SH-SY5Y (cell line): ENCODE measurements at regions not wholly inside any gene's neighbourhood (a gene's known extent, or its start where the extent isn't known, plus 50 kb on each side); places are given as distances from the start of the nearest gene placed in this dataset.

Source experiments
- GATA2 ChIP-seq: IDR thresholded peaks from 2 replicates; pipeline ENCODE4 v1.6.1; 2011; ENCODE audit warnings: mild to moderate bottlenecking, low read depth, low read length
- GATA3 ChIP-seq: IDR thresholded peaks from 2 replicates; pipeline ENCODE4 v1.6.1; 2011; ENCODE audit warnings: low read depth, mild to moderate bottlenecking, low read length, moderate library complexity

DNA sequence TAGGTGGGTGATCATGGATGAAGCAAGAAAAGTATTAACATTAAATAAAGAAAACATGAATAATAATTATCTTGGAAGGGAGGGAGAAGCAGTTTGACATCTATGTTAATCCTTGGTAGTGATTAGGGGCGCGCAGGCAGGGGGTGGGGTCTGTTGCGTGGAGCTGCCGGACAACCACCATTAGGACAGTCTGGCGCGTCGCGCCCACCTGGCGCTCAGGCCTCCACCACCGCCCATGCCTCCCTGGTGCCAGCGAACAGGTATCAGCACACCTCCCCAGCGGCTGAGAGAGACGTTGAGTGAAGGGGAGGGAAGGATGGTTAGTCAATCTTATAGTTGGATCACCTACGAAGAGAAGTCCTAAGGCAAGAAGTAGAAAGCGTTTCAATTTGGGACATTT is 94.2 kb upstream of the CDK1 start:
- TF ChIP-seq GATA2, result no peak
- TF ChIP-seq GATA3, result no peak
